Osteocyte (in vitro differentiated cells): ENCODE measurements at regions not wholly inside any gene's neighbourhood (a gene's known extent, or its start where the extent isn't known, plus 50 kb on each side); places are given as distances from the start of the nearest gene placed in this dataset.

Experiments
- DNase-seq: peaks from one replicate; pipeline ENCODE4 v3.0.0; 2021; ENCODE audit warnings: mixed read lengths; ENCODE audit not compliant: unreplicated experiment; ENCODE audit errors: extremely low spot score
- H3K27ac Mint-ChIP-seq: one replicate; pipeline ENCODE4 v1.8.0; 2021; ENCODE audit warnings: mild to moderate bottlenecking, mixed read lengths; ENCODE audit not compliant: unreplicated experiment
- H3K27me3 Mint-ChIP-seq: one replicate; pipeline ENCODE4 v1.8.0; 2021; ENCODE audit warnings: mixed read lengths; ENCODE audit not compliant: unreplicated experiment
- H3K36me3 Mint-ChIP-seq: one replicate; pipeline ENCODE4 v1.8.0; 2021; ENCODE audit warnings: mixed read lengths; ENCODE audit not compliant: unreplicated experiment
- H3K4me1 Mint-ChIP-seq: one replicate; pipeline ENCODE4 v1.8.0; 2021; ENCODE audit warnings: mixed read lengths; ENCODE audit not compliant: unreplicated experiment
- H3K4me3 Mint-ChIP-seq: one replicate; pipeline ENCODE4 v1.8.0; 2021; ENCODE audit warnings: mild to moderate bottlenecking, moderate library complexity, mixed read lengths; ENCODE audit not compliant: unreplicated experiment
- H3K9me3 Mint-ChIP-seq: one replicate; pipeline ENCODE4 v1.8.0; 2021; ENCODE audit warnings: mixed read lengths; ENCODE audit not compliant: unreplicated experiment
- CTCF ChIP-seq: fragments of 200-600 bp; sonication (generic); IDR thresholded peaks from 2 replicates; pipeline ENCODE4 v1.5.0; 2021; ENCODE audit warnings: antibody characterized with exemption, mild to moderate bottlenecking, moderate library complexity

- no peak overlapping the region for H3K4me3 Mint-ChIP-seq
- no peaks in the 10 kb centered on the region for H3K36me3 Mint-ChIP-seq
- no peak for TF ChIP-seq CTCF
- no peak for DNase-seq
- H3K27ac Mint-ChIP-seq, result no peak overlapping the region
- peaks cover 6% of the 10 kb centered on the region for H3K27me3 Mint-ChIP-seq
- H3K9me3 Mint-ChIP-seq, result peaks cover 5% of the 10 kb centered on the region
- peaks cover 3% of the 10 kb centered on the region for H3K4me1 Mint-ChIP-seq
These were observed 482.9 kb upstream of the SLC35B3 start for GRCh38 chr6:8918196-8918595.

- H3K27ac Mint-ChIP-seq, result no peak overlapping the region
- peaks cover 10% of the 10 kb centered on the region for H3K27me3 Mint-ChIP-seq
- H3K9me3 Mint-ChIP-seq, result peaks cover 14% of the 10 kb centered on the region
- DNase-seq, result no peak
- H3K36me3 Mint-ChIP-seq, result no peaks in the 10 kb centered on the region
- H3K4me1 Mint-ChIP-seq, result peaks cover 3% of the 10 kb centered on the region
- no peak for TF ChIP-seq CTCF
- no peak overlapping the region for H3K4me3 Mint-ChIP-seq
These were observed 479.4 kb upstream of the SLC35B3 start for GRCh38 chr6:8914700-8915099.

- no peak overlapping the region for H3K4me3 Mint-ChIP-seq
These were observed 473.3 kb upstream of the SLC35B3 start for GRCh38 chr6:8908638-8909037.

GRCh38 chr6:8906699-8907098, 471.4 kb upstream of the SLC35B3 start:
- Mint-ChIP-seq H3K27ac (no peak overlapping the region), H3K9me3 (peaks cover 5% of the 10 kb centered on the region), H3K27me3 (peaks cover 8% of the 10 kb centered on the region), H3K4me3 (no peak overlapping the region), H3K4me1 (no peaks in the 10 kb centered on the region), H3K36me3 (no peaks in the 10 kb centered on the region)
- no peak for DNase-seq
- no peak for TF ChIP-seq CTCF

More at GRCh38 chr6:8908638-8909037, 473.3 kb upstream of the SLC35B3 start:
- TF ChIP-seq CTCF, result no peak
- Mint-ChIP-seq H3K27me3 (peaks cover 6% of the 10 kb centered on the region), H3K27ac (no peak overlapping the region), H3K9me3 (peaks cover 14% of the 10 kb centered on the region), H3K4me1 (no peaks in the 10 kb centered on the region), H3K36me3 (no peaks in the 10 kb centered on the region)
- DNase-seq, result no peak

GRCh38 chr6:8905757-8906156, 470.4 kb upstream of the SLC35B3 start:
- no peak for DNase-seq
- Mint-ChIP-seq H3K4me3 (no peak overlapping the region), H3K4me1 (no peaks in the 10 kb centered on the region), H3K9me3 (no peaks in the 10 kb centered on the region), H3K27ac (no peak overlapping the region), H3K27me3 (peaks cover 4% of the 10 kb centered on the region), H3K36me3 (no peaks in the 10 kb centered on the region)
- TF ChIP-seq CTCF, result no peak
